Fibroblast of pulmonary artery (primary cell): ENCODE measurements at regions not wholly inside any gene's neighbourhood (a gene's known extent, or its start where the extent isn't known, plus 50 kb on each side); places are given as distances from the start of the nearest gene placed in this dataset.

ENCODE experiments used
- DNase-seq: peaks from one replicate; pipeline ENCODE4 v3.0.0-alpha.2; 2010; ENCODE audit warnings: low read depth
- H3K4me3 ChIP-seq: replicated peaks from 2 replicates; pipeline ENCODE4 v1.5.1; 2011; ENCODE audit warnings: low read depth, mild to moderate bottlenecking, control low read depth, low read length, moderate library complexity
- CTCF ChIP-seq: IDR thresholded peaks from 2 replicates; pipeline ENCODE4 v1.5.1; 2011; ENCODE audit warnings: mild to moderate bottlenecking, control low read depth, low read length, inconsistent platforms; ENCODE audit errors: missing control alignments

GRCh38 chr12:94879542-94879941 lies 124.0 kb downstream of the NDUFA12 start:
- TF ChIP-seq CTCF = no peak
- peak; percentile 16 for DNase-seq
- H3K4me3 ChIP-seq = no peak overlapping the region

DNA sequence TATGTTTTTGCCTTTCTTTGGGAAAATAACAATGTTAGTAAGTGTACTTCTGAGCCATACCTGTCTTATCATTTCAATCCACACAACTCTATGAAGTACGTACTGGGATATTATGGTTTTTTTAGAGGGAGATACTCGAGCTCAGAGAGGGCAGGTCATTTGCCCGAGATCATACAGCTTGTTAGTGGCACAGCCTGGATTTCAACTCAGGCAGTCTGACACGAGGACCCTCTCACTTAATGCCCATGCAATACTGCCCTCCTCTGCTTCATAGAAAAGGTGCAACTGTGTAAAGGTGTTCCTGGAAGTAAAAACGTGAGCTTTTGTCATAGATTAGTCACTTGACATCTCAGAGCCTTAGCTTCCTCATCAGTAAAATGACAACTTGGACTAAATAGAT lies 128.0 kb downstream of the NDUFA12 start:
- TF ChIP-seq CTCF = peak; percentile 18
- no peak overlapping the region for H3K4me3 ChIP-seq
- DNase-seq = peak; percentile 17

- H3K4me3 ChIP-seq = no peak overlapping the region
- no peak for DNase-seq
These were observed 128.8 kb downstream of the NDUFA12 start for GRCh38 chr12:94874518-94875302.

GRCh38 chr12:94873734-94874517 lies 129.6 kb downstream of the NDUFA12 start:
- no peak for DNase-seq
- H3K4me3 ChIP-seq = no peak overlapping the region
- no peak for TF ChIP-seq CTCF

More at GRCh38 chr12:94874518-94875302, 128.8 kb downstream of the NDUFA12 start:
- TF ChIP-seq CTCF = no peak

- H3K4me3 ChIP-seq = no peak overlapping the region
- no peak for DNase-seq
- TF ChIP-seq CTCF = no peak
These were observed 130.3 kb downstream of the NDUFA12 start for GRCh38 chr12:94872971-94873733.

DNA sequence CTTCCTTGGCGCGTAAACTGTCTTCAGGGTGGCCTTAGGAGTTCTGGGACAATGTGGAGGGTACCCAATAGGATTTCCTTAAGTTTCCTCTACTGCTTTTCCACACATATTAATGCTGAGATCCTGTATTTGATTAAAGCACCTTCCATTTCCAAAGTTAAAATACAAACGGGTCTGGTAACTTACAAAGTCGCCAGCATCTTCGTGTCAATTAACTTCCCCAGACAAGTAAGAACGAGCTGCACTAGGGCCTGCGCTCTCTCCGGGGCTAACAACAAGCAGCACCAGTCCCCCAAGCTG lies 130.9 kb downstream of the NDUFA12 start:
- TF ChIP-seq CTCF = no peak
- H3K4me3 ChIP-seq = no peak overlapping the region
- DNase-seq = no peak
